PFSK-1 (cell line): ENCODE measurements at regions not wholly inside any gene's neighbourhood (a gene's known extent, or its start where the extent isn't known, plus 50 kb on each side); places are given as distances from the start of the nearest gene placed in this dataset.

Experiments
- FOXP2 ChIP-seq: optimal IDR thresholded peaks from 2 replicates; pipeline ENCODE3; 2011; ENCODE audit warnings: borderline replicate concordance, control low read depth, inconsistent platforms; ENCODE audit not compliant: insufficient read depth; ENCODE audit errors: extremely low read length, extremely low read depth
- POLR2AphosphoS5 ChIP-seq: IDR thresholded peaks from 2 replicates; pipeline ENCODE4 v1.6.1; 2012; ENCODE audit warnings: low read depth, mild to moderate bottlenecking, control low read depth, low read length, moderate library complexity
- SIN3A ChIP-seq: IDR thresholded peaks from 2 replicates; pipeline ENCODE4 v1.6.1; 2012; ENCODE audit warnings: mild to moderate bottlenecking, low read length, moderate library complexity, borderline replicate concordance; ENCODE audit not compliant: insufficient read depth
- TAF1 ChIP-seq: IDR thresholded peaks from 2 replicates; pipeline ENCODE4 v1.6.1; 2012; ENCODE audit warnings: low read length, control low read depth, borderline replicate concordance; ENCODE audit not compliant: insufficient read depth
- TF ChIP-seq, protein P1 (sequence below), 2 experiments: IDR thresholded peaks; 2 replicates each; pipeline versions ENCODE4 v1.6.1 to v1.8.0; 2011 to 2012; ENCODE audit warnings: low read depth in 2 of 2, low read length in 2 of 2, control low read depth in 1 of 2, inconsistent platforms in 1 of 2, mild to moderate bottlenecking in 1 of 2, moderate library complexity in 1 of 2; ENCODE audit not compliant: insufficient read depth in 1 of 2

DNA sequence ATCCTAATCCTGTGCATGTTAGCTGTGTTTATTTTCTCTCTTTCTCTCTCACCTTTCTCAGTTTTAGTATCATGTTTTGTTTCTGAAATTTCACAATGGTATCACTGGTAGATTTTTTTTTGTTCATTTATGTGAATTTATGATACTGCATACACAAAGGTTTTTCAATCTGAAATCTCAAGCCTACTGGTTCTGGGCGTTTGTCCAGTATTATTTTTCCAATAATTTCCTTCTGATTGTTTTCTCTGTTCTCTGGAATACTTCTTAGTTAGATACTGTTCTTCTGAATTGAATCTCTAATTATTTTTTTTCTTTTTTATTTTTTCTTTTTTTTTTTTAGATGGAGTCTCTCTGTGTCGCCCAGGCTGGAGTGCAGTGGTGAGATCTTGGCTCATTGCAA lies 96.2 kb upstream of the TMEM72 start:
- TF ChIP-seq TAF1 (no peak), POLR2AphosphoS5 (no peak), FOXP2 (no peak), SIN3A (no peak)
- TF ChIP-seq, protein P1, sequence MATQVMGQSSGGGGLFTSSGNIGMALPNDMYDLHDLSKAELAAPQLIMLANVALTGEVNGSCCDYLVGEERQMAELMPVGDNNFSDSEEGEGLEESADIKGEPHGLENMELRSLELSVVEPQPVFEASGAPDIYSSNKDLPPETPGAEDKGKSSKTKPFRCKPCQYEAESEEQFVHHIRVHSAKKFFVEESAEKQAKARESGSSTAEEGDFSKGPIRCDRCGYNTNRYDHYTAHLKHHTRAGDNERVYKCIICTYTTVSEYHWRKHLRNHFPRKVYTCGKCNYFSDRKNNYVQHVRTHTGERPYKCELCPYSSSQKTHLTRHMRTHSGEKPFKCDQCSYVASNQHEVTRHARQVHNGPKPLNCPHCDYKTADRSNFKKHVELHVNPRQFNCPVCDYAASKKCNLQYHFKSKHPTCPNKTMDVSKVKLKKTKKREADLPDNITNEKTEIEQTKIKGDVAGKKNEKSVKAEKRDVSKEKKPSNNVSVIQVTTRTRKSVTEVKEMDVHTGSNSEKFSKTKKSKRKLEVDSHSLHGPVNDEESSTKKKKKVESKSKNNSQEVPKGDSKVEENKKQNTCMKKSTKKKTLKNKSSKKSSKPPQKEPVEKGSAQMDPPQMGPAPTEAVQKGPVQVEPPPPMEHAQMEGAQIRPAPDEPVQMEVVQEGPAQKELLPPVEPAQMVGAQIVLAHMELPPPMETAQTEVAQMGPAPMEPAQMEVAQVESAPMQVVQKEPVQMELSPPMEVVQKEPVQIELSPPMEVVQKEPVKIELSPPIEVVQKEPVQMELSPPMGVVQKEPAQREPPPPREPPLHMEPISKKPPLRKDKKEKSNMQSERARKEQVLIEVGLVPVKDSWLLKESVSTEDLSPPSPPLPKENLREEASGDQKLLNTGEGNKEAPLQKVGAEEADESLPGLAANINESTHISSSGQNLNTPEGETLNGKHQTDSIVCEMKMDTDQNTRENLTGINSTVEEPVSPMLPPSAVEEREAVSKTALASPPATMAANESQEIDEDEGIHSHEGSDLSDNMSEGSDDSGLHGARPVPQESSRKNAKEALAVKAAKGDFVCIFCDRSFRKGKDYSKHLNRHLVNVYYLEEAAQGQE (IDR thresholded peaks at IDR 0.05; ENCODE audit: insufficient read depth in 1 of 2, low read depth in 2 of 2, low read length in 2 of 2): no peak
